NCI-H2171 treated with DMSO at 0.1 percent for 48 hours (cell line): ENCODE measurements at regions not wholly inside any gene's neighbourhood (a gene's known extent, or its start where the extent isn't known, plus 50 kb on each side); places are given as distances from the start of the nearest gene placed in this dataset.
"Not testable (repeated sequence)": the region's sequence is repeated elsewhere in the genome, so short reads cannot be mapped to it uniquely, and the experiment has no call there.

Experiments
- DNase-seq: peaks from one replicate; lab custom pipeline; 2025; lab: John Stamatoyannopoulos, UW

- DNase-seq = no peak
Measured at GRCh38 chr2:52698408-52698807, 1069.2 kb upstream of the CHAC2 start.

GRCh38 chr2:52697690-52698089, 1069.9 kb upstream of the CHAC2 start:
- no peak for DNase-seq

GRCh38 chr2:52695731-52696130, 1071.9 kb upstream of the CHAC2 start:
- DNase-seq = no peak

- no peak for DNase-seq
Measured at GRCh38 chr2:52686935-52687334, 1080.7 kb upstream of the CHAC2 start.

- DNase-seq = no peak
Measured at GRCh38 chr2:52676056-52676455, 1091.5 kb upstream of the CHAC2 start.

GRCh38 chr2:52668724-52669123, 1098.9 kb upstream of the CHAC2 start:
- DNase-seq = no peak

GRCh38 chr2:52659546-52659945, 1108.1 kb upstream of the CHAC2 start:
- no peak for DNase-seq

- no peak for DNase-seq
Measured at GRCh38 chr2:52658598-52658997, 1109.0 kb upstream of the CHAC2 start.

- no peak for DNase-seq
Measured at GRCh38 chr2:52639692-52640091, 1127.9 kb upstream of the CHAC2 start.

- no peak for DNase-seq
Measured at GRCh38 chr2:52632543-52632942, 1135.1 kb upstream of the CHAC2 start.

GRCh38 chr2:52629944-52630343, 1137.7 kb upstream of the CHAC2 start:
- no peak for DNase-seq

GRCh38 chr2:52629531-52629930, 1138.1 kb upstream of the CHAC2 start:
- no peak for DNase-seq

- no peak for DNase-seq
Measured at GRCh38 chr2:52622266-52622665, 1145.3 kb upstream of the CHAC2 start.

GRCh38 chr2:52613064-52613463, 1154.5 kb upstream of the CHAC2 start:
- DNase-seq = no peak

GRCh38 chr2:52611759-52612158, 1155.8 kb upstream of the CHAC2 start:
- peak; percentile 10 for DNase-seq

GRCh38 chr2:52608030-52608429, 1159.6 kb upstream of the CHAC2 start:
- peak; percentile 6 for DNase-seq

GRCh38 chr2:52597346-52597745, 1170.3 kb upstream of the CHAC2 start:
- peak; percentile 9 for DNase-seq

GRCh38 chr2:52594026-52594425, 1173.6 kb upstream of the CHAC2 start:
- DNase-seq = peak; percentile 18

- DNase-seq = not testable (repeated sequence)
Measured at GRCh38 chr2:52584071-52584470, 1183.5 kb upstream of the CHAC2 start.

- DNase-seq = no peak
Measured at GRCh38 chr2:52572469-52572894, 1195.1 kb upstream of the CHAC2 start.

GRCh38 chr2:52571380-52572347, 1195.9 kb upstream of the CHAC2 start:
- no peak for DNase-seq

- no peak for DNase-seq
Measured at GRCh38 chr2:52570716-52571115, 1196.9 kb upstream of the CHAC2 start.

- DNase-seq = no peak
Measured at GRCh38 chr2:52563151-52563550, 1204.5 kb upstream of the CHAC2 start.

- DNase-seq = no peak
Measured at GRCh38 chr2:52558265-52558664, 1209.3 kb upstream of the CHAC2 start.
